ENCODE measurements at regions not wholly inside any gene's neighbourhood (a gene's known extent, or its start where the extent isn't known, plus 50 kb on each side); places are given as distances from the start of the nearest gene placed in this dataset.

- ChIA-PET POLR2A (no interaction called here), CTCF (interaction anchor here (0.9 kb wide), 1 partner anchor 247 kb away, joined by 4 read pairs; no protein-coding TSS in a partner anchor)
- no peak overlapping the region for H3K4me3 ChIP-seq (ENCODE audit: low read depth, low read length)
- no peak for DNase-seq (ENCODE audit: low read depth, low spot score)
- TF ChIP-seq CTCF (IDR thresholded peaks at IDR 0.05; ENCODE audit: insufficient read depth, low read length, missing control alignments) = no peak
Observed at GRCh38 chr2:196511258-196512168, 128.0 kb upstream of the CCDC150 start.

- H3K4me3 ChIP-seq (ENCODE audit: low read depth, low read length) = no peak overlapping the region
- no peak for TF ChIP-seq CTCF (IDR thresholded peaks at IDR 0.05; ENCODE audit: insufficient read depth, low read length, missing control alignments)
- no peak for DNase-seq (ENCODE audit: low read depth, low spot score)
- ChIA-PET POLR2A (no interaction called here), CTCF (no interaction called here)
Observed at GRCh38 chr2:196513796-196514526, 125.6 kb upstream of the CCDC150 start.

GRCh38 chr2:196514641-196515040 lies 124.9 kb upstream of the CCDC150 start:
- DNase-seq (ENCODE audit: low read depth, low spot score) = no peak
- no peak for TF ChIP-seq CTCF (IDR thresholded peaks at IDR 0.05; ENCODE audit: insufficient read depth, low read length, missing control alignments)
- H3K4me3 ChIP-seq (ENCODE audit: low read depth, low read length) = no peak overlapping the region
- CTCF ChIA-PET = no interaction called here
- POLR2A ChIA-PET = no interaction called here

GRCh38 chr2:196515051-196515450 lies 124.5 kb upstream of the CCDC150 start:
- ChIA-PET POLR2A (no interaction called here), CTCF (no interaction called here)
- DNase-seq (ENCODE audit: low read depth, low spot score) = no peak
- H3K4me3 ChIP-seq (ENCODE audit: low read depth, low read length) = no peak overlapping the region
- TF ChIP-seq CTCF (IDR thresholded peaks at IDR 0.05; ENCODE audit: insufficient read depth, low read length, missing control alignments) = no peak

- TF ChIP-seq CTCF (IDR thresholded peaks at IDR 0.05; ENCODE audit: insufficient read depth, low read length, missing control alignments) = no peak
- POLR2A ChIA-PET = no interaction called here
- CTCF ChIA-PET = no interaction called here
Observed at GRCh38 chr2:196515608-196516007, 123.9 kb upstream of the CCDC150 start.

GRCh38 chr2:196516564-196516963 lies 123.0 kb upstream of the CCDC150 start:
- ChIA-PET POLR2A (no interaction called here), CTCF (no interaction called here)
- no peak for TF ChIP-seq CTCF (IDR thresholded peaks at IDR 0.05; ENCODE audit: insufficient read depth, low read length, missing control alignments)
- DNase-seq (ENCODE audit: low read depth, low spot score) = no peak
- H3K4me3 ChIP-seq (ENCODE audit: low read depth, low read length) = no peak overlapping the region

More at GRCh38 chr2:196515608-196516007, 123.9 kb upstream of the CCDC150 start:
- no peak overlapping the region for H3K4me3 ChIP-seq (ENCODE audit: low read depth, low read length)
- no peak for DNase-seq (ENCODE audit: low read depth, low spot score)

All from AG04449 (cell line).